K562 (cell line): ENCODE measurements at regions not wholly inside any gene's neighbourhood (a gene's known extent, or its start where the extent isn't known, plus 50 kb on each side); places are given as distances from the start of the nearest gene placed in this dataset.

Experiments used
- CTCF ChIP-seq, 3 experiments: IDR thresholded peaks in 2 of 3; conservative IDR thresholded peaks in 1 of 3; 2 replicates each; pipeline ENCODE4 v1.5.1; 2011 to 2012; ENCODE audit warnings: low read length in 3 of 3, mild to moderate bottlenecking in 3 of 3, control low read depth in 2 of 3, improper control_type of control experiment in 1 of 3, inconsistent platforms in 1 of 3, low read depth in 1 of 3, mixed read lengths in 1 of 3, moderate library complexity in 1 of 3; ENCODE audit not compliant: insufficient read depth in 2 of 3
- ELK1 ChIP-seq: sonication (generic); formaldehyde crosslinking; IDR thresholded peaks from 2 replicates; pipeline ENCODE4 v1.8.1; 2022; ENCODE audit warnings: missing genetic modification reagents
- FOS ChIP-seq: IDR thresholded peaks from 3 replicates; pipeline ENCODE4 v1.6.1; 2011; ENCODE audit not compliant: insufficient read length; ENCODE audit errors: extremely low read depth
- FOXP1 ChIP-seq: sonication (generic); formaldehyde crosslinking; IDR thresholded peaks from 2 replicates; pipeline ENCODE4 v1.8.0; 2022; ENCODE audit warnings: mild to moderate bottlenecking, missing genetic modification reagents
- KDM1A ChIP-seq, 2 experiments: fragments of 450-650 bp; IDR thresholded peaks; 2 replicates each; pipeline ENCODE4 v1.6.1; 2016; ENCODE audit warnings: mild to moderate bottlenecking in 2 of 2
- MIER1 ChIP-seq: fragments of 450-650 bp; IDR thresholded peaks from 2 replicates; pipeline ENCODE4 v1.6.1; 2016; ENCODE audit warnings: antibody characterized with exemption, mild to moderate bottlenecking, low read depth
- TARDBP ChIP-seq: fragments of 450-650 bp; IDR thresholded peaks from 2 replicates; pipeline ENCODE4 v1.6.1; 2016
- USF2 ChIP-seq: sonication (generic); formaldehyde crosslinking; IDR thresholded peaks from 2 replicates; pipeline ENCODE4 v1.5.0; 2020; ENCODE audit warnings: missing genetic modification reagents
- ZBTB43 ChIP-seq: sonication (generic); formaldehyde crosslinking; IDR thresholded peaks from 2 replicates; pipeline ENCODE4 v1.8.0; 2023; ENCODE audit warnings: mild to moderate bottlenecking, missing genetic modification reagents
- ZNF12 ChIP-seq: sonication (generic); formaldehyde crosslinking; IDR thresholded peaks from 2 replicates; pipeline ENCODE4 v1.4.0; 2020; ENCODE audit warnings: mild to moderate bottlenecking, missing genetic modification reagents

GRCh38 chr5:29543501-29543900 lies 1650.0 kb upstream of the CDH6 start:
- no peak for TF ChIP-seq FOS
- no peak for TF ChIP-seq ZBTB43
- no peak for TF ChIP-seq ELK1
- TF ChIP-seq USF2 = no peak
- no peak for TF ChIP-seq ZNF12 (CRISPR knock-in tag)
- no peak for TF ChIP-seq KDM1A (IDR thresholded peaks at IDR 0.05)
- TF ChIP-seq CTCF (IDR thresholded peaks at IDR 0.05 in 2 of 3, conservative IDR thresholded peaks at IDR 0.05 in 1 of 3; ENCODE audit: insufficient read depth in 2 of 3, low read depth in 1 of 3, low read length in 3 of 3) = no peak
- TF ChIP-seq MIER1 = no peak
- no peak for TF ChIP-seq FOXP1
- no peak for TF ChIP-seq TARDBP
